ENCODE measurements at regions not wholly inside any gene's neighbourhood (a gene's known extent, or its start where the extent isn't known, plus 50 kb on each side); places are given as distances from the start of the nearest gene placed in this dataset.

DNA sequence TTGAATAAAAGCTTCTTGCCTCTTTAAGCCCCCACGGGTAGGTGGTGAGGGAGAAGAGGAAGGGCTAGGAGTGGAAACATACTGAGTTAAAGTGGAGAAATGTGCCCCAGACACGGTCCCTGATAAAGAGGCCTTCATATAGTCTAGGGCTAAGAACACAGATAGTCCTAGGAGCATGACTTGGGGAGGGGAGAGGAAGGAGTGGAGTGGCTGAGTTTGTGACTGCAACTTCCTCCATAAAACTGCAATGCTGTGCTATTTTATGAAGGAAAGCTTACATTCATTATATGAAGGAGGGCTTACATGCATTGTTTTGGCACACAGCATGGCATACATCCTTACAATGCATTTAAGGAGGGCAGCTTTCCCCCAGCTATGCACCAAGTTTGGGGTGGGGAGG, 1129.4 kb upstream of the LRRTM3 start:
- TF ChIP-seq ARNTL (CRISPR knock-in tag; IDR thresholded peaks at IDR 0.05; ENCODE audit: borderline replicate concordance, low read depth) (no peak), PATZ1 (CRISPR knock-in tag; IDR thresholded peaks at IDR 0.05; ENCODE audit: borderline replicate concordance) (no peak)
